ENCODE measurements at regions not wholly inside any gene's neighbourhood (a gene's known extent, or its start where the extent isn't known, plus 50 kb on each side); places are given as distances from the start of the nearest gene placed in this dataset.
"Not testable (repeated sequence)": the region's sequence is repeated elsewhere in the genome, so short reads cannot be mapped to it uniquely, and the experiment has no call there.

DNA sequence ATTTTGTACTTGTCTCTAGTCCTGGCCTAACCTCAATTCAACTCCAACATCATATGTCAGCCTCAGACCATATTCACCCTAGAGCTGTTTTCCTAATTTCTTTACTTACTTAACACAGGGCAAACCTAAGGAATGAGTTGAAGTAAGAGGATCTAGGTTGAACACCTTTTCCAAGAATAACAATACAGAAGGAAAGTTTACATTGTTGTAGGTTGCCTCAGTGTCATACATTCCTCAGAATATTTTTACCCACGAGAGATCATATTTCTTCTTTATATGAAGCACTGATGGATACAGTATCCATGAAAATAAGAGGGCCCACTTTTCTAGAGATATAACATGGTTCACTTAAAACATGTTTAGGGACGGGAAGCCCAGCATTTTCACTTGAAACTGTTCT is 369.5 kb downstream of the CNTN6 start:
- Histone ChIP-seq H3K4me3 (replicated peaks in 1 of 3; ENCODE audit: insufficient read depth in 1 of 3, low read depth in 1 of 3, low read length in 3 of 3) (no peak overlapping the region), H3K4me1 (ENCODE audit: control insufficient read depth, extremely low read depth, insufficient read depth, low read length) (no peaks in the 10 kb centered on the region), H3K36me3 (ENCODE audit: control insufficient read depth in 2 of 2, extremely low read depth in 1 of 2, insufficient read depth in 2 of 2, low read length in 2 of 2) (no peaks in the 10 kb centered on the region), H3K27me3 (ENCODE audit: control insufficient read depth in 2 of 2, insufficient read depth in 2 of 2, low read length in 2 of 2) (no peaks in the 10 kb centered on the region), H4K20me1 (replicated peaks; ENCODE audit: control insufficient read depth, extremely low read depth, insufficient read depth, low read length) (no peaks in the 10 kb centered on the region), H3K9me3 (replicated peaks; ENCODE audit: control insufficient read depth, insufficient read depth, low read length) (no peaks in the 10 kb centered on the region), H2AFZ (ENCODE audit: low read depth, low read length) (no peak overlapping the region), H3K27ac (ENCODE audit: insufficient read depth, low read depth, low read length) (no peak overlapping the region), H3K4me2 (ENCODE audit: insufficient read depth, low read length) (no peak overlapping the region), H3K79me2 (ENCODE audit: control insufficient read depth, insufficient read depth, low read length) (no peaks in the 10 kb centered on the region), H3K9ac (replicated peaks; ENCODE audit: extremely low read depth, insufficient read depth, low read length) (no peak overlapping the region), H3K9me1 (replicated peaks; ENCODE audit: control insufficient read depth, extremely low read depth, insufficient read depth, low read length) (no peaks in the 10 kb centered on the region)
- intact Hi-C loops (cut with micrococcal nuclease) (no loop called here), dilution Hi-C loops (cut with MboI; ENCODE audit: extremely low pct_ligation_motif_present, low sequenced_read_pairs) (no loop called here)
- FAIRE-seq (no peak), DNase-seq (ENCODE audit: low read depth, low spot score) (no peak)
- CTCF ChIA-PET: no interaction called here
- TF ChIP-seq GATA2 (IDR thresholded peaks at IDR 0.05; ENCODE audit: insufficient read depth, insufficient read length, low read depth, low read length) (no peak), POLR2AphosphoS5 (IDR thresholded peaks at IDR 0.05; ENCODE audit: insufficient read depth, low read depth, low read length) (no peak), POLR2A (IDR thresholded peaks at IDR 0.05; ENCODE audit: low read depth, low read length) (no peak), MYC (IDR thresholded peaks at IDR 0.05; ENCODE audit: low read depth, low read length) (no peak), JUN (IDR thresholded peaks at IDR 0.05; ENCODE audit: borderline replicate concordance, insufficient read depth, insufficient read length, low read depth) (no peak), EZH2 (IDR thresholded peaks at IDR 0.05; ENCODE audit: borderline replicate concordance, low read depth, low read length, severe bottlenecking) (no peak)
- TF ChIP-seq, protein P1, sequence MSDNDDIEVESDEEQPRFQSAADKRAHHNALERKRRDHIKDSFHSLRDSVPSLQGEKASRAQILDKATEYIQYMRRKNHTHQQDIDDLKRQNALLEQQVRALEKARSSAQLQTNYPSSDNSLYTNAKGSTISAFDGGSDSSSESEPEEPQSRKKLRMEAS (IDR thresholded peaks at IDR 0.05; ENCODE audit: insufficient read depth, insufficient read length): no peak
- BruUV-seq (replicated peaks): no TSS peak
- POLR2A ChIA-PET: no interaction called here

DNA sequence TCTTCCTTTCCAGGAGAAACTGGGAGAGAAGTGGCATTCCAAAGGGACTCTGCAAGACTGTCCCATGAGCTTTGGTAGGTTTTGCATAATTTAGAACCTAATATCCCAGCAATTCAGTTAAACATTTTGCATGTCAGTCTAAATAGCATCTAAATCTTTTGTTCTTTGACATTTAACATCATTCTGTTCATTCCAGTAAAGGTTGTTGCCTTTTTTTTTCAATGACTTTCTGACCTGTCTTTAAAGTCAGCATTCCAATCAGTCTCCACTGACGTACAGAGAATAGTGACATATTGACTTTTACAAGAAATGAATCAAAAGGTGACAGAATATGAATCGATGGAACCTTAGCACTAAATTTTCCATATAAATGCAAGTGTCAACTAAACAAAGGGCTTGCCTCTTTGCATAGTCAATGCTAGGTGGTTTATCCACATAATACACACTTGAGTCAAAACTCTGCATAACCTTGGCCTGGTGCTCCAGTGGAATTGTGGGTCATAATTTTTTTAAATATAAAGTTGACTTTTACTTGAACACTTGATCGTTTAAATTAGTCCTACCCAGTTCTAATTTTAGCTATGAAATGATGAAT is 370.1 kb downstream of the CNTN6 start:
- no peak overlapping the region for H3K9ac ChIP-seq (replicated peaks; ENCODE audit: extremely low read depth, insufficient read depth, low read length)
- H3K4me3 ChIP-seq (replicated peaks in 1 of 3; ENCODE audit: insufficient read depth in 1 of 3, low read depth in 1 of 3, low read length in 3 of 3): no peak overlapping the region
- intact Hi-C loops (cut with micrococcal nuclease) (no loop called here), dilution Hi-C loops (cut with MboI; ENCODE audit: extremely low pct_ligation_motif_present, low sequenced_read_pairs) (no loop called here)
- POLR2A ChIA-PET: no interaction called here
- no peak overlapping the region for H3K4me2 ChIP-seq (ENCODE audit: insufficient read depth, low read length)
- no peaks in the 10 kb centered on the region for H3K79me2 ChIP-seq (ENCODE audit: control insufficient read depth, insufficient read depth, low read length)
- no peak overlapping the region for H3K27ac ChIP-seq (ENCODE audit: insufficient read depth, low read depth, low read length)
- FAIRE-seq: no peak
- H3K36me3 ChIP-seq (ENCODE audit: control insufficient read depth in 2 of 2, extremely low read depth in 1 of 2, insufficient read depth in 2 of 2, low read length in 2 of 2): no peaks in the 10 kb centered on the region
- H3K27me3 ChIP-seq (ENCODE audit: control insufficient read depth in 2 of 2, insufficient read depth in 2 of 2, low read length in 2 of 2): no peaks in the 10 kb centered on the region
- BruUV-seq (replicated peaks): no TSS peak
- H3K9me1 ChIP-seq (replicated peaks; ENCODE audit: control insufficient read depth, extremely low read depth, insufficient read depth, low read length): no peaks in the 10 kb centered on the region
- TF ChIP-seq MYC (IDR thresholded peaks at IDR 0.05; ENCODE audit: low read depth, low read length) (no peak), POLR2AphosphoS5 (IDR thresholded peaks at IDR 0.05; ENCODE audit: insufficient read depth, low read depth, low read length) (no peak), GATA2 (IDR thresholded peaks at IDR 0.05; ENCODE audit: insufficient read depth, insufficient read length, low read depth, low read length) (no peak), JUN (IDR thresholded peaks at IDR 0.05; ENCODE audit: borderline replicate concordance, insufficient read depth, insufficient read length, low read depth) (no peak), POLR2A (IDR thresholded peaks at IDR 0.05; ENCODE audit: low read depth, low read length) (no peak), FOS (IDR thresholded peaks at IDR 0.05; ENCODE audit: borderline replicate concordance, insufficient read depth, low read length) (no peak), EZH2 (IDR thresholded peaks at IDR 0.05; ENCODE audit: borderline replicate concordance, low read depth, low read length, severe bottlenecking) (no peak)
- no peak overlapping the region for H2AFZ ChIP-seq (ENCODE audit: low read depth, low read length)
- no peaks in the 10 kb centered on the region for H4K20me1 ChIP-seq (replicated peaks; ENCODE audit: control insufficient read depth, extremely low read depth, insufficient read depth, low read length)
- no peak for DNase-seq (ENCODE audit: low read depth, low spot score)
- no peaks in the 10 kb centered on the region for H3K4me1 ChIP-seq (ENCODE audit: control insufficient read depth, extremely low read depth, insufficient read depth, low read length)
- H3K9me3 ChIP-seq (replicated peaks; ENCODE audit: control insufficient read depth, insufficient read depth, low read length): no peaks in the 10 kb centered on the region
- CTCF ChIA-PET: no interaction called here

DNA sequence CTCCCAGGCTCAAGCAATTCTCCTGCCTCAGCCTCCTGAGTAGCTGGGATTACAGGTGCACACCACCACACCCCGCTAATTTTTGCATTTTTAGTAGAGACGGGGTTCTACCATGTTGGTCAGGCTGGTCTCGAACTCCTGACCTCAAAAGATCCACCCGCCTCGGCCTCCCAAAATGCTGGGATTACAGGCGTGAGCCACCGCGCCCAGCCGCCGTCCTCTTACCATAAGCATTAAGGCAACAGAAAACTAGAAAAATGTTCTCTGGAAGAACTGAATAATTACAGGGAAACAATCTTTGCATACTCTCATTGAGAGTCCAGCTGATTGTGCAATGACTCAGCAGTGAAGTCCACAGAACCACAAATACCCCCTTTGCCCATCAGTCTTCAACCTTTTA is 372.3 kb downstream of the CNTN6 start:
- BruUV-seq (replicated peaks); CTCF ChIA-PET; H3K27me3 ChIP-seq (ENCODE audit: control insufficient read depth in 2 of 2, insufficient read depth in 2 of 2, low read length in 2 of 2); intact Hi-C loops (cut with micrococcal nuclease); H3K9ac ChIP-seq (replicated peaks; ENCODE audit: extremely low read depth, insufficient read depth, low read length); H3K79me2 ChIP-seq (ENCODE audit: control insufficient read depth, insufficient read depth, low read length); H3K4me3 ChIP-seq (replicated peaks in 1 of 3; ENCODE audit: insufficient read depth in 1 of 3, low read depth in 1 of 3, low read length in 3 of 3); H3K9me3 ChIP-seq (replicated peaks; ENCODE audit: control insufficient read depth, insufficient read depth, low read length); H3K4me1 ChIP-seq (ENCODE audit: control insufficient read depth, extremely low read depth, insufficient read depth, low read length); H4K20me1 ChIP-seq (replicated peaks; ENCODE audit: control insufficient read depth, extremely low read depth, insufficient read depth, low read length); DNase-seq (ENCODE audit: low read depth, low spot score); H3K27ac ChIP-seq (ENCODE audit: insufficient read depth, low read depth, low read length); POLR2A ChIA-PET; H3K9me1 ChIP-seq (replicated peaks; ENCODE audit: control insufficient read depth, extremely low read depth, insufficient read depth, low read length); H3K4me2 ChIP-seq (ENCODE audit: insufficient read depth, low read length); dilution Hi-C loops (cut with MboI; ENCODE audit: extremely low pct_ligation_motif_present, low sequenced_read_pairs); H2AFZ ChIP-seq (ENCODE audit: low read depth, low read length); H3K36me3 ChIP-seq (ENCODE audit: control insufficient read depth in 2 of 2, extremely low read depth in 1 of 2, insufficient read depth in 2 of 2, low read length in 2 of 2): not testable (repeated sequence)
- peak; percentile 65 for FAIRE-seq
